ENCODE measurements at regions not wholly inside any gene's neighbourhood (a gene's known extent, or its start where the extent isn't known, plus 50 kb on each side); places are given as distances from the start of the nearest gene placed in this dataset.

DNA sequence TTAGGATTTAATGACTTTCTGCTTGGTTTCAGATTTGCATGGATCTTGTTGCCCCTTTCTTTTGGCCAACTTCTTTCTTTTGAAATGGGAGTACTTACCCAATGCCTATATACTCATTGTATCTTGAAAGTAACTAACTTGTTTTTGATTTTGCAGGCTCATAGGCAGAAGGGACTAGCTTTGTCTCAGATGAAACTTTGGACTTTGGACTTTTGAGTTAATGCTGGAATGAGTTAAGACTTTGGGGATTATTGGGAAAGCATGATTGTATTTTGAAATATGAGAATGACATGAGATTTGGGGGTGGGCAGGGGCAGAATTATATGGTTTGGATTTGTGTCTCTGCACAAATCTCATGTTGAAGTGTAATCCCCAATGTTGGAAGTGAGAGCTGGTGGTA lies 657.1 kb downstream of the TMTC2 start:
- Histone ChIP-seq H3K4me1 (ENCODE audit: insufficient read depth, poor library complexity, severe bottlenecking) (no peaks in the 10 kb centered on the region), H3K9me3 (ENCODE audit: severe bottlenecking) (no peaks in the 10 kb centered on the region), H3K27ac (ENCODE audit: poor library complexity, severe bottlenecking) (no peak overlapping the region), H3K4me3 (ENCODE audit: severe bottlenecking) (no peak overlapping the region), H3K27me3 (ENCODE audit: insufficient read depth, poor library complexity, severe bottlenecking) (no peaks in the 10 kb centered on the region), H3K36me3 (ENCODE audit: low read depth) (no peaks in the 10 kb centered on the region)
- no peak for DNase-seq (ENCODE audit: low spot score)
- ATAC-seq (ENCODE audit: low read depth): no peak
- no peak for TF ChIP-seq CTCF (IDR thresholded peaks at IDR 0.05; ENCODE audit: poor library complexity, severe bottlenecking)

- H3K4me3 ChIP-seq (ENCODE audit: severe bottlenecking): no peak overlapping the region
Observed at GRCh38 chr12:83335748-83336147, 649.0 kb downstream of the TMTC2 start.

DNA sequence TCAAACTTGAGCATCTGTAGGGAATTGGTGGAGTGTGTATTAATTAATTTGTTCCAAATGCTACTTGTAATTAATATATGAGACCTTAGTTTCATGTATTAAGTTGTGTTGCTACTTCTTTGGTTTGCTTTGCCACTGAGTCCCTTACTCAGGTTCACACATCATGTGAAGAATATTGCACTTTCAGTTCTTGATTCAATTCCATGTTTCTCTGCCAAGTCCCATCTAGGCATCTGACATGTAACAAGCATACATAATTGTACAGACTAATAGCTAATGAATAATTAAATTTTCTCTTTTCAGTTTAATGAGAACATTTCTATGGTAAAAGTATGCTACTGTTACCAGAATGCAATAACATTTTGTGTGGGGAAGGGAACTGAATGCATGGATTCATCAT lies 640.0 kb downstream of the TMTC2 start:
- ATAC-seq (ENCODE audit: low read depth) (no peak), DNase-seq (ENCODE audit: low spot score) (no peak)
- Histone ChIP-seq H3K4me3 (ENCODE audit: severe bottlenecking) (no peak overlapping the region), H3K9me3 (ENCODE audit: severe bottlenecking) (no peaks in the 10 kb centered on the region), H3K27ac (ENCODE audit: poor library complexity, severe bottlenecking) (no peak overlapping the region), H3K27me3 (ENCODE audit: insufficient read depth, poor library complexity, severe bottlenecking) (no peaks in the 10 kb centered on the region), H3K36me3 (ENCODE audit: low read depth) (no peaks in the 10 kb centered on the region), H3K4me1 (ENCODE audit: insufficient read depth, poor library complexity, severe bottlenecking) (no peaks in the 10 kb centered on the region)
- no peak for TF ChIP-seq CTCF (IDR thresholded peaks at IDR 0.05; ENCODE audit: poor library complexity, severe bottlenecking)

More at GRCh38 chr12:83335748-83336147, 649.0 kb downstream of the TMTC2 start:
- H3K4me1 ChIP-seq (ENCODE audit: insufficient read depth, poor library complexity, severe bottlenecking): no peaks in the 10 kb centered on the region
- no peaks in the 10 kb centered on the region for H3K36me3 ChIP-seq (ENCODE audit: low read depth)
- H3K9me3 ChIP-seq (ENCODE audit: severe bottlenecking): no peaks in the 10 kb centered on the region
- H3K27ac ChIP-seq (ENCODE audit: poor library complexity, severe bottlenecking): no peak overlapping the region
- H3K27me3 ChIP-seq (ENCODE audit: insufficient read depth, poor library complexity, severe bottlenecking): no peaks in the 10 kb centered on the region
- no peak for DNase-seq (ENCODE audit: low spot score)
- TF ChIP-seq CTCF (IDR thresholded peaks at IDR 0.05; ENCODE audit: poor library complexity, severe bottlenecking): no peak
- no peak for ATAC-seq (ENCODE audit: low read depth)

DNA sequence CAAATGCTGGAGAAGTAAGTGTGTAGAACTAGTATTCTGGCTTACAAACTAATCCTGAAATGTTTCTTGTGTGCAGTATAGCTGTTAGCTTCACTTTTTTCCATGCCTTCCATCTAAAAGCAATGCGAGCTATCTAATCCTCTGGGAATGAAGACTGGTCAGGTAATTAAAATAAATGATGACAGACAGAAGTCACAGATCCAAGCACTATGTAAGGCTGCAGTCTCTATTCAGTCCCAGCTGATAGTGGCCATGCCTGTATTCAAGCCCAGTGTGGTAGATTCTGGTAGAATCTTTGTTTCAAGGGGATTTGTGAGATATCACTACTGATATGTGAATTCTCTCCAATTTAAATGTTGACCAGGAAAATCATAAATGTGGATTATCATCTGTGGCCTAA lies 637.2 kb downstream of the TMTC2 start:
- Histone ChIP-seq H3K27me3 (ENCODE audit: insufficient read depth, poor library complexity, severe bottlenecking) (no peaks in the 10 kb centered on the region), H3K4me3 (ENCODE audit: severe bottlenecking) (no peak overlapping the region), H3K36me3 (ENCODE audit: low read depth) (no peaks in the 10 kb centered on the region), H3K27ac (ENCODE audit: poor library complexity, severe bottlenecking) (no peak overlapping the region), H3K9me3 (ENCODE audit: severe bottlenecking) (no peaks in the 10 kb centered on the region), H3K4me1 (ENCODE audit: insufficient read depth, poor library complexity, severe bottlenecking) (no peaks in the 10 kb centered on the region)
- no peak for ATAC-seq (ENCODE audit: low read depth)
- TF ChIP-seq CTCF (IDR thresholded peaks at IDR 0.05; ENCODE audit: poor library complexity, severe bottlenecking): no peak
- no peak for DNase-seq (ENCODE audit: low spot score)

GRCh38 chr12:83322809-83323208 lies 636.1 kb downstream of the TMTC2 start:
- no peak for TF ChIP-seq CTCF (IDR thresholded peaks at IDR 0.05; ENCODE audit: poor library complexity, severe bottlenecking)
- DNase-seq (ENCODE audit: low spot score) (no peak), ATAC-seq (ENCODE audit: low read depth) (no peak)
- Histone ChIP-seq H3K36me3 (ENCODE audit: low read depth) (no peaks in the 10 kb centered on the region), H3K9me3 (ENCODE audit: severe bottlenecking) (no peaks in the 10 kb centered on the region), H3K27ac (ENCODE audit: poor library complexity, severe bottlenecking) (no peak overlapping the region), H3K4me1 (ENCODE audit: insufficient read depth, poor library complexity, severe bottlenecking) (no peaks in the 10 kb centered on the region), H3K27me3 (ENCODE audit: insufficient read depth, poor library complexity, severe bottlenecking) (no peaks in the 10 kb centered on the region), H3K4me3 (ENCODE audit: severe bottlenecking) (no peak overlapping the region)
